ENCODE measurements at regions not wholly inside any gene's neighbourhood (a gene's known extent, or its start where the extent isn't known, plus 50 kb on each side); places are given as distances from the start of the nearest gene placed in this dataset.

DNA sequence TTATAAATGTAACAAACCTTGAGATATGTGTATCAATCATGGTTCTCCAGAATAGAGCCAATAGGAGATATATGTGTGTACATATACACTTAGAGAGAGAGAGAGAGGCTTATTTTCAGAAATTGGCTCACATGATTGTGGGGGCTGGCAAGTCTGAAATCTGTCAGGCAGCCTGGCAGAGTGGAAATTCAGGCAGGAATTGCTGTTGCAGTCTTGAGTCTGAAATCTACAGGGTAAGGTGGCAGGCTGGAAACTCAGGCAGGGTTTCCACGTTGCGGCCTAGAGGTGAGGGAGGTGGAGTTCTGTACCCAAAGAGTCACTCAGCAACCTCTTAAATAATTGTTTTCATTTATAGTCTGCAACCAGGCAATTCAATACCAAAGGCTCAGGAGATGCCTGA is 218.4 kb downstream of the B3GLCT start:
- TF ChIP-seq YY1 (IDR thresholded peaks at IDR 0.05) (no peak), MAX (IDR thresholded peaks at IDR 0.05) (no peak), GABPA (IDR thresholded peaks at IDR 0.05 in 1 of 2, conservative IDR thresholded peaks at IDR 0.05 in 1 of 2) (no peak), JUND (IDR thresholded peaks at IDR 0.05) (no peak), SP1 (IDR thresholded peaks at IDR 0.05) (no peak)
- TF ChIP-seq, protein P1, sequence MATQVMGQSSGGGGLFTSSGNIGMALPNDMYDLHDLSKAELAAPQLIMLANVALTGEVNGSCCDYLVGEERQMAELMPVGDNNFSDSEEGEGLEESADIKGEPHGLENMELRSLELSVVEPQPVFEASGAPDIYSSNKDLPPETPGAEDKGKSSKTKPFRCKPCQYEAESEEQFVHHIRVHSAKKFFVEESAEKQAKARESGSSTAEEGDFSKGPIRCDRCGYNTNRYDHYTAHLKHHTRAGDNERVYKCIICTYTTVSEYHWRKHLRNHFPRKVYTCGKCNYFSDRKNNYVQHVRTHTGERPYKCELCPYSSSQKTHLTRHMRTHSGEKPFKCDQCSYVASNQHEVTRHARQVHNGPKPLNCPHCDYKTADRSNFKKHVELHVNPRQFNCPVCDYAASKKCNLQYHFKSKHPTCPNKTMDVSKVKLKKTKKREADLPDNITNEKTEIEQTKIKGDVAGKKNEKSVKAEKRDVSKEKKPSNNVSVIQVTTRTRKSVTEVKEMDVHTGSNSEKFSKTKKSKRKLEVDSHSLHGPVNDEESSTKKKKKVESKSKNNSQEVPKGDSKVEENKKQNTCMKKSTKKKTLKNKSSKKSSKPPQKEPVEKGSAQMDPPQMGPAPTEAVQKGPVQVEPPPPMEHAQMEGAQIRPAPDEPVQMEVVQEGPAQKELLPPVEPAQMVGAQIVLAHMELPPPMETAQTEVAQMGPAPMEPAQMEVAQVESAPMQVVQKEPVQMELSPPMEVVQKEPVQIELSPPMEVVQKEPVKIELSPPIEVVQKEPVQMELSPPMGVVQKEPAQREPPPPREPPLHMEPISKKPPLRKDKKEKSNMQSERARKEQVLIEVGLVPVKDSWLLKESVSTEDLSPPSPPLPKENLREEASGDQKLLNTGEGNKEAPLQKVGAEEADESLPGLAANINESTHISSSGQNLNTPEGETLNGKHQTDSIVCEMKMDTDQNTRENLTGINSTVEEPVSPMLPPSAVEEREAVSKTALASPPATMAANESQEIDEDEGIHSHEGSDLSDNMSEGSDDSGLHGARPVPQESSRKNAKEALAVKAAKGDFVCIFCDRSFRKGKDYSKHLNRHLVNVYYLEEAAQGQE (IDR thresholded peaks at IDR 0.05), result no peak
- TF ChIP-seq, protein P2, sequence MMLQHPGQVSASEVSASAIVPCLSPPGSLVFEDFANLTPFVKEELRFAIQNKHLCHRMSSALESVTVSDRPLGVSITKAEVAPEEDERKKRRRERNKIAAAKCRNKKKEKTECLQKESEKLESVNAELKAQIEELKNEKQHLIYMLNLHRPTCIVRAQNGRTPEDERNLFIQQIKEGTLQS (IDR thresholded peaks at IDR 0.05), result no peak
- TF ChIP-seq, protein P3, sequence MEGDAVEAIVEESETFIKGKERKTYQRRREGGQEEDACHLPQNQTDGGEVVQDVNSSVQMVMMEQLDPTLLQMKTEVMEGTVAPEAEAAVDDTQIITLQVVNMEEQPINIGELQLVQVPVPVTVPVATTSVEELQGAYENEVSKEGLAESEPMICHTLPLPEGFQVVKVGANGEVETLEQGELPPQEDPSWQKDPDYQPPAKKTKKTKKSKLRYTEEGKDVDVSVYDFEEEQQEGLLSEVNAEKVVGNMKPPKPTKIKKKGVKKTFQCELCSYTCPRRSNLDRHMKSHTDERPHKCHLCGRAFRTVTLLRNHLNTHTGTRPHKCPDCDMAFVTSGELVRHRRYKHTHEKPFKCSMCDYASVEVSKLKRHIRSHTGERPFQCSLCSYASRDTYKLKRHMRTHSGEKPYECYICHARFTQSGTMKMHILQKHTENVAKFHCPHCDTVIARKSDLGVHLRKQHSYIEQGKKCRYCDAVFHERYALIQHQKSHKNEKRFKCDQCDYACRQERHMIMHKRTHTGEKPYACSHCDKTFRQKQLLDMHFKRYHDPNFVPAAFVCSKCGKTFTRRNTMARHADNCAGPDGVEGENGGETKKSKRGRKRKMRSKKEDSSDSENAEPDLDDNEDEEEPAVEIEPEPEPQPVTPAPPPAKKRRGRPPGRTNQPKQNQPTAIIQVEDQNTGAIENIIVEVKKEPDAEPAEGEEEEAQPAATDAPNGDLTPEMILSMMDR (IDR thresholded peaks at IDR 0.05; ENCODE audit: low read depth, low read length, missing input control), result no peak
